HepG2 (cell line): ENCODE measurements at regions not wholly inside any gene's neighbourhood (a gene's known extent, or its start where the extent isn't known, plus 50 kb on each side); places are given as distances from the start of the nearest gene placed in this dataset.

Experiments
- EHMT2 ChIP-seq: fragments of 200-600 bp; sonication (generic); IDR thresholded peaks from 2 replicates; pipeline ENCODE4 v1.7.0; 2017; ENCODE audit warnings: antibody characterized with exemption, low read depth, low read length, borderline replicate concordance
- MED1 ChIP-seq: sonication (generic); formaldehyde crosslinking; IDR thresholded peaks from 2 replicates; pipeline ENCODE4 v1.4.0; 2020; ENCODE audit warnings: missing genetic modification reagents
- MIXL1 ChIP-seq: IDR thresholded peaks from 2 replicates; pipeline ENCODE4 v1.6.1; 2016
- NFE2 ChIP-seq: sonication (generic); formaldehyde crosslinking; IDR thresholded peaks from 2 replicates; pipeline ENCODE4 v1.4.0; 2020; ENCODE audit warnings: missing genetic modification reagents
- PPARG ChIP-seq: conservative IDR thresholded peaks from 2 replicates; pipeline ENCODE4 v1.6.1; 2016; ENCODE audit warnings: missing biosample characterization, missing genetic modification reagents
- TEAD3 ChIP-seq: optimal IDR thresholded peaks from 2 replicates; pipeline ENCODE3; 2016; ENCODE audit warnings: borderline replicate concordance
- U2AF1 ChIP-seq: fragments of 200-400 bp; formaldehyde crosslinking; optimal IDR thresholded peaks from 2 replicates; pipeline ENCODE3; 2017; ENCODE audit warnings: mild to moderate bottlenecking, low read depth, low read length
- ZKSCAN1 ChIP-seq: fragments of 150-350 bp; IDR thresholded peaks from 2 replicates; pipeline ENCODE4 v1.6.1; 2014; ENCODE audit warnings: low read length
- ZNF781 ChIP-seq: sonication (generic); formaldehyde crosslinking; IDR thresholded peaks from 2 replicates; pipeline ENCODE4 v1.5.1; 2020; ENCODE audit warnings: borderline replicate concordance, mild to moderate bottlenecking, missing genetic modification reagents; ENCODE audit errors: not compliant biosample characterization
- TF ChIP-seq, protein P1 (sequence below): sonication (generic); formaldehyde crosslinking; IDR thresholded peaks from 2 replicates; pipeline ENCODE4 v1.4.0; 2020; ENCODE audit warnings: missing genetic modification reagents
- TF ChIP-seq, protein P2 (sequence below): sonication (generic); formaldehyde crosslinking; IDR thresholded peaks from 2 replicates; pipeline ENCODE4 v1.5.1; 2020; ENCODE audit warnings: mild to moderate bottlenecking, moderate library complexity, missing genetic modification reagents
- TF ChIP-seq, protein P3 (sequence below): sonication (generic); formaldehyde crosslinking; IDR thresholded peaks from 2 replicates; pipeline ENCODE4 v1.5.1; 2020; ENCODE audit warnings: mild to moderate bottlenecking, missing genetic modification reagents, moderate library complexity
- TF ChIP-seq, protein P4 (sequence below): IDR thresholded peaks from 2 replicates; pipeline ENCODE4 v1.4.0; 2020; ENCODE audit warnings: mild to moderate bottlenecking, missing genetic modification reagents
- TF ChIP-seq, protein P5 (sequence below): sonication (generic); formaldehyde crosslinking; IDR thresholded peaks from 2 replicates; pipeline ENCODE4 v1.5.1; 2020; ENCODE audit warnings: missing genetic modification reagents, mild to moderate bottlenecking, borderline replicate concordance
- TF ChIP-seq, protein P6 (sequence below): sonication (generic); formaldehyde crosslinking; IDR thresholded peaks from 2 replicates; pipeline ENCODE4 v1.4.0; 2020; ENCODE audit warnings: missing genetic modification reagents

DNA sequence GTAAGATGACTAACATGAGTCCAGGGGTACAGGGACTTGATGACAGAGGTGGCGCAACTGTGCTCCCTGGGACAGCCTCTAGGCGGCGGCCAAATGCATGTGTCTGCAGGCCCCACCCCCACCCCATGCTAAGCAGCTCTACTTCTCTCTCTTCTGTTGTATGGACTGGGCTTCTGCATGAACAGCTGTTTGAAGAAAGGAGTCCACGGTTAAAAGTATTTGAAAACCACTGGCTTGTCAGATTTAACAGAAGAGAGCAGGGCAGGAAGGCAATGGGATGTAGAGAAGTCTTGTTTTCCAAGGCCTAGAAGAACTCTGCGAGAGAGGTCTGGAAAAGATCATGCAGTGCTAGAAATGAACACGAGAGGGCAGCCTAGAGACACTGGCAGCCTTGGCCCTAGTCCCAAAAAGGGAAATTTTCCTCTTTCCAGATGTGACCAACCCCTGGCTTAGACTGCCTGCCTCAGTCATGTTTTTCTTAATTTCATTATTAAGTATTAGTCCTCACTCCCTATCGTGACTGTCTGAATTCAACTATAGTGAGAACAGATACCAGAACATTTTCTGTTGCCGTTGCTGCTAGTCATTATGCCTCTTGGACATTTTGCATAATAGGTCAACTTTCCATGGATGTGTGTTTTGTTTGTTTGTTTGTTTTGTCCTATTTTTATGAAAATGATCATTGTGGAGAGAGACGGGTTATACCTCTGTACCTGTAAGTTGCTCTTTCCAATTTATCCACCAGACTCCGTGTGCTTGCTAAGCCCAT, 265.0 kb downstream of the ADGRG6 start (continued):
- TF ChIP-seq, protein P1, sequence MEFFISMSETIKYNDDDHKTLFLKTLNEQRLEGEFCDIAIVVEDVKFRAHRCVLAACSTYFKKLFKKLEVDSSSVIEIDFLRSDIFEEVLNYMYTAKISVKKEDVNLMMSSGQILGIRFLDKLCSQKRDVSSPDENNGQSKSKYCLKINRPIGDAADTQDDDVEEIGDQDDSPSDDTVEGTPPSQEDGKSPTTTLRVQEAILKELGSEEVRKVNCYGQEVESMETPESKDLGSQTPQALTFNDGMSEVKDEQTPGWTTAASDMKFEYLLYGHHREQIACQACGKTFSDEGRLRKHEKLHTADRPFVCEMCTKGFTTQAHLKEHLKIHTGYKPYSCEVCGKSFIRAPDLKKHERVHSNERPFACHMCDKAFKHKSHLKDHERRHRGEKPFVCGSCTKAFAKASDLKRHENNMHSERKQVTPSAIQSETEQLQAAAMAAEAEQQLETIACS = no peak
- TF ChIP-seq U2AF1 (no peak), PPARG (peak; percentile 36; the same call in 1 of the 2 replicates), NFE2 (CRISPR knock-in tag) (no peak), MIXL1 (CRISPR knock-in tag) (0 out of 2 replicates have a peak, but pooled peaks have one; percentile 51), TEAD3 (CRISPR knock-in tag) (no peak), MED1 (CRISPR knock-in tag) (no peak), ZNF781 (CRISPR knock-in tag) (no peak), EHMT2 (peak; percentile 77; the same call in 1 of the 2 replicates), ZKSCAN1 (no peak)
- TF ChIP-seq, protein P2, sequence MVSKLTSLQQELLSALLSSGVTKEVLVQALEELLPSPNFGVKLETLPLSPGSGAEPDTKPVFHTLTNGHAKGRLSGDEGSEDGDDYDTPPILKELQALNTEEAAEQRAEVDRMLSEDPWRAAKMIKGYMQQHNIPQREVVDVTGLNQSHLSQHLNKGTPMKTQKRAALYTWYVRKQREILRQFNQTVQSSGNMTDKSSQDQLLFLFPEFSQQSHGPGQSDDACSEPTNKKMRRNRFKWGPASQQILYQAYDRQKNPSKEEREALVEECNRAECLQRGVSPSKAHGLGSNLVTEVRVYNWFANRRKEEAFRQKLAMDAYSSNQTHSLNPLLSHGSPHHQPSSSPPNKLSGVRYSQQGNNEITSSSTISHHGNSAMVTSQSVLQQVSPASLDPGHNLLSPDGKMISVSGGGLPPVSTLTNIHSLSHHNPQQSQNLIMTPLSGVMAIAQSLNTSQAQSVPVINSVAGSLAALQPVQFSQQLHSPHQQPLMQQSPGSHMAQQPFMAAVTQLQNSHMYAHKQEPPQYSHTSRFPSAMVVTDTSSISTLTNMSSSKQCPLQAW (CRISPR knock-in tag) = no peak
- TF ChIP-seq, protein P3, sequence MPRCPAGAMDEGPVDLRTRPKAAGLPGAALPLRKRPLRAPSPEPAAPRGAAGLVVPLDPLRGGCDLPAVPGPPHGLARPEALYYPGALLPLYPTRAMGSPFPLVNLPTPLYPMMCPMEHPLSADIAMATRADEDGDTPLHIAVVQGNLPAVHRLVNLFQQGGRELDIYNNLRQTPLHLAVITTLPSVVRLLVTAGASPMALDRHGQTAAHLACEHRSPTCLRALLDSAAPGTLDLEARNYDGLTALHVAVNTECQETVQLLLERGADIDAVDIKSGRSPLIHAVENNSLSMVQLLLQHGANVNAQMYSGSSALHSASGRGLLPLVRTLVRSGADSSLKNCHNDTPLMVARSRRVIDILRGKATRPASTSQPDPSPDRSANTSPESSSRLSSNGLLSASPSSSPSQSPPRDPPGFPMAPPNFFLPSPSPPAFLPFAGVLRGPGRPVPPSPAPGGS (CRISPR knock-in tag) = no peak
- TF ChIP-seq, protein P4, sequence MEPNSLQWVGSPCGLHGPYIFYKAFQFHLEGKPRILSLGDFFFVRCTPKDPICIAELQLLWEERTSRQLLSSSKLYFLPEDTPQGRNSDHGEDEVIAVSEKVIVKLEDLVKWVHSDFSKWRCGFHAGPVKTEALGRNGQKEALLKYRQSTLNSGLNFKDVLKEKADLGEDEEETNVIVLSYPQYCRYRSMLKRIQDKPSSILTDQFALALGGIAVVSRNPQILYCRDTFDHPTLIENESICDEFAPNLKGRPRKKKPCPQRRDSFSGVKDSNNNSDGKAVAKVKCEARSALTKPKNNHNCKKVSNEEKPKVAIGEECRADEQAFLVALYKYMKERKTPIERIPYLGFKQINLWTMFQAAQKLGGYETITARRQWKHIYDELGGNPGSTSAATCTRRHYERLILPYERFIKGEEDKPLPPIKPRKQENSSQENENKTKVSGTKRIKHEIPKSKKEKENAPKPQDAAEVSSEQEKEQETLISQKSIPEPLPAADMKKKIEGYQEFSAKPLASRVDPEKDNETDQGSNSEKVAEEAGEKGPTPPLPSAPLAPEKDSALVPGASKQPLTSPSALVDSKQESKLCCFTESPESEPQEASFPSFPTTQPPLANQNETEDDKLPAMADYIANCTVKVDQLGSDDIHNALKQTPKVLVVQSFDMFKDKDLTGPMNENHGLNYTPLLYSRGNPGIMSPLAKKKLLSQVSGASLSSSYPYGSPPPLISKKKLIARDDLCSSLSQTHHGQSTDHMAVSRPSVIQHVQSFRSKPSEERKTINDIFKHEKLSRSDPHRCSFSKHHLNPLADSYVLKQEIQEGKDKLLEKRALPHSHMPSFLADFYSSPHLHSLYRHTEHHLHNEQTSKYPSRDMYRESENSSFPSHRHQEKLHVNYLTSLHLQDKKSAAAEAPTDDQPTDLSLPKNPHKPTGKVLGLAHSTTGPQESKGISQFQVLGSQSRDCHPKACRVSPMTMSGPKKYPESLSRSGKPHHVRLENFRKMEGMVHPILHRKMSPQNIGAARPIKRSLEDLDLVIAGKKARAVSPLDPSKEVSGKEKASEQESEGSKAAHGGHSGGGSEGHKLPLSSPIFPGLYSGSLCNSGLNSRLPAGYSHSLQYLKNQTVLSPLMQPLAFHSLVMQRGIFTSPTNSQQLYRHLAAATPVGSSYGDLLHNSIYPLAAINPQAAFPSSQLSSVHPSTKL (CRISPR knock-in tag) = 0 out of 2 replicates have a peak, but pooled peaks have one; percentile 13
- TF ChIP-seq, protein P5, sequence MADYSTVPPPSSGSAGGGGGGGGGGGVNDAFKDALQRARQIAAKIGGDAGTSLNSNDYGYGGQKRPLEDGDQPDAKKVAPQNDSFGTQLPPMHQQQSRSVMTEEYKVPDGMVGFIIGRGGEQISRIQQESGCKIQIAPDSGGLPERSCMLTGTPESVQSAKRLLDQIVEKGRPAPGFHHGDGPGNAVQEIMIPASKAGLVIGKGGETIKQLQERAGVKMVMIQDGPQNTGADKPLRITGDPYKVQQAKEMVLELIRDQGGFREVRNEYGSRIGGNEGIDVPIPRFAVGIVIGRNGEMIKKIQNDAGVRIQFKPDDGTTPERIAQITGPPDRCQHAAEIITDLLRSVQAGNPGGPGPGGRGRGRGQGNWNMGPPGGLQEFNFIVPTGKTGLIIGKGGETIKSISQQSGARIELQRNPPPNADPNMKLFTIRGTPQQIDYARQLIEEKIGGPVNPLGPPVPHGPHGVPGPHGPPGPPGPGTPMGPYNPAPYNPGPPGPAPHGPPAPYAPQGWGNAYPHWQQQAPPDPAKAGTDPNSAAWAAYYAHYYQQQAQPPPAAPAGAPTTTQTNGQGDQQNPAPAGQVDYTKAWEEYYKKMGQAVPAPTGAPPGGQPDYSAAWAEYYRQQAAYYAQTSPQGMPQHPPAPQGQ = no peak
- TF ChIP-seq, protein P6, sequence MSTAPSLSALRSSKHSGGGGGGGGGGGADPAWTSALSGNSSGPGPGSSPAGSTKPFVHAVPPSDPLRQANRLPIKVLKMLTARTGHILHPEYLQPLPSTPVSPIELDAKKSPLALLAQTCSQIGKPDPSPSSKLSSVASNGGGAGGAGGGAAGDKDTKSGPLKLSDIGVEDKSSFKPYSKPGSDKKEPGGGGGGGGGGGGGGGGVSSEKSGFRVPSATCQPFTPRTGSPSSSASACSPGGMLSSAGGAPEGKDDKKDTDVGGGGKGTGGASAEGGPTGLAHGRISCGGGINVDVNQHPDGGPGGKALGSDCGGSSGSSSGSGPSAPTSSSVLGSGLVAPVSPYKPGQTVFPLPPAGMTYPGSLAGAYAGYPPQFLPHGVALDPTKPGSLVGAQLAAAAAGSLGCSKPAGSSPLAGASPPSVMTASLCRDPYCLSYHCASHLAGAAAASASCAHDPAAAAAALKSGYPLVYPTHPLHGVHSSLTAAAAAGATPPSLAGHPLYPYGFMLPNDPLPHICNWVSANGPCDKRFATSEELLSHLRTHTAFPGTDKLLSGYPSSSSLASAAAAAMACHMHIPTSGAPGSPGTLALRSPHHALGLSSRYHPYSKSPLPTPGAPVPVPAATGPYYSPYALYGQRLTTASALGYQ (CRISPR knock-in tag) = no peak
